Fibroblast of skin of left biceps (primary cell): ENCODE measurements at regions not wholly inside any gene's neighbourhood (a gene's known extent, or its start where the extent isn't known, plus 50 kb on each side); places are given as distances from the start of the nearest gene placed in this dataset.
"Not testable (repeated sequence)": the region's sequence is repeated elsewhere in the genome, so short reads cannot be mapped to it uniquely, and the experiment has no call there.

Experiments used
- DNase-seq, 2 experiments: peaks; one replicate each; pipeline ENCODE4 v3.0.0-alpha.2; 2013; ENCODE audit warnings: low read depth in 2 of 2

- no peak for DNase-seq
These were observed 147.2 kb upstream of the SFRP2 start for GRCh38 chr4:153936121-153936520.

DNA sequence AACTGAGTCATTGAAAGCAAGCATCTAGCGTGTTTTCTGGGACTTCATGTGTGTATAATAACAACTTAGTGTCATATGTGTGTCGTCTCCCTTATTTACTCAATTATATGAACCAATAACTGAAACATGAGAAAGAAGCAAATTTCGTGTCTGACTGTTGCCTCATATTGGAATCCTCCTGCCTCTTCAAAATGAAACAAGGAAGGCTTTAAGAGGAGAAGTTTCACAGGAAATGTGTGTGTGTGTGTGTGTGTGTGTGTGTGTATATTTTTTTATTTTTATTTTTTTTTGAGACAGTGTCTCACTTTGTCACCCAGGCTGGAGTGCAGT lies 145.8 kb upstream of the SFRP2 start:
- no peak for DNase-seq

GRCh38 chr4:153933915-153934687 lies 145.2 kb upstream of the SFRP2 start:
- DNase-seq: no peak

GRCh38 chr4:153931804-153932203 lies 142.9 kb upstream of the SFRP2 start:
- no peak for DNase-seq

GRCh38 chr4:153929675-153930074 lies 140.8 kb upstream of the SFRP2 start:
- no peak for DNase-seq

- DNase-seq: no peak
These were observed 138.6 kb upstream of the SFRP2 start for GRCh38 chr4:153927451-153927850.

DNA sequence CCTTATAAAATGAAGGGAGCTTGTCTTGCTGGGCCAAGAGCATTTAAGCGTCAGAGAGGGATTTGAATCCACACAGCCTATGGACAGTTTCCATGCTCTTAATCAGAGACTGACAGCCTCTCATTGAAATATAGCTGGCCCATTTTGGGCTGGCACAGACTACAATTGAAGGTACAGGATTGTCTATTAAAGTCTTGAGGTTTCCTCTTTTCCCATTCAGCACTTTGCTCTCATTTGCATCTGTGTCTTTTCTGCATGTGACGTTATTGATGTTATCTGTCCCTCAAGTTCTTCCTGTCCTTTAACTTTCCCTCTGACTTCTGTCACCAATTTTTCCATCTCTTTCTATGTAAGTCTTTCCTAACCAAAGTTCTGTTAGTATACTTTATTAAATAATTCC lies 133.3 kb upstream of the SFRP2 start:
- no peak for DNase-seq

- DNase-seq: no peak
These were observed 130.8 kb upstream of the SFRP2 start for GRCh38 chr4:153919667-153920066.

DNA sequence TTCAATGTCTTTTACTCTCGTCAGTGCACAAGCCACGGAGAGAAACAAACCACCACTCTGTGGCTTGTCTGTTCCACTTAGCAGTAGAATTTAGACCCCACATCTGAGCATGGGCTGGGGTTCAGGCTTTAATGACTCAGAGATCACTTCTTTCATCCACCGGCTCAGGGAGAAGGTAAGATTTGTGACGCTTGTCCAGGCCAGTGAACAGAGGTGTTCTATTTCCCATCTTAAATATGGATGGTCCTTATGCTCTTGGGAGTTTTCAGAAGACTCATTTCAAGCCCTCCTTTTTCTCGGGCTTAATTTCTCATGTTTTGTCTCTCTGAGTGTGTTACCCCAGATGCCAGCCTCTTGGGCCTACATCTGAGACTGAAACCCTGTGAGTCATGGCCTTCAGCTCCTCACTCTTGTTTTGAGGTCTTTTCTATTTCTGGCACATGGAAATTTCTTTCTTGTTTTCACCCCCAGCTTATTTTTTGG lies 127.4 kb upstream of the SFRP2 start:
- DNase-seq: no peak

DNA sequence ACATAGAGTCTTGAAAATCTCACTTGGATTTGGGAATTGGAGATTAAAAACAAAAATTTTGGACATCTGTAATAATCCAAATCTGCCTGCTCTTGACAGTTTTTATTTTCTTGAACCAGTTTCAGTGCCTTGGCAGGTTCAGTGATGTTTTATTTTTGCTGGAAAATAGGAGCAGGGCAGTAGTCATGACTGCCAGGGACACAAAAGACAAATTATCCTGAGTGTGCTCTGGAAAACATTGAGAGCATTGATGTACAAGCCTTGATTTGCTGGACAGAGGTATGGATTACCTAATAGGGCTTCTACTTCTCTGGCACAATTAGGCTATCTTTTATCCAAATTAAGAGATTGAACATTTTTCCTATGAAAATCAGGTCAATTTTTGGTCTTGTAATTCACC lies 123.4 kb upstream of the SFRP2 start:
- DNase-seq: no peak

GRCh38 chr4:153909672-153910071 lies 120.8 kb upstream of the SFRP2 start:
- no peak for DNase-seq

DNA sequence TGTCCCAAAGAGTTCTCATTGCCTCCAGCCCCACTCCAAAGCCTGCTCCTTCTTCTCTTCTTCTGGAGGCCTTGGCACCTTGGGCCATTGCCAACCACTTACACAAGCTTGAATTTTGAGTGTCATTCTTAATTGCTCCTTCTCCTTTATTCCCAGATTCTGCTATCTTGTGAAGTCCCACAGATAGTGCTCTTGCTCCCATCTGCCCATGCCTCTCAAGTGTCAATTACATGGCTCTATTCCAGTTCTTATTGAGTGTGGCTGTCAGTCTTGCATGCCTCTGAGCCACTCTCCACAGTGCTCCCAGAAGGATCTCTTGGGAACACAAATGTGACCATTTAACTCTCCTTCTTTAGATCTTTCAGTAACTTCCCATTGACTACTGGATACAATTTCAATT lies 117.3 kb upstream of the SFRP2 start:
- no peak for DNase-seq

DNA sequence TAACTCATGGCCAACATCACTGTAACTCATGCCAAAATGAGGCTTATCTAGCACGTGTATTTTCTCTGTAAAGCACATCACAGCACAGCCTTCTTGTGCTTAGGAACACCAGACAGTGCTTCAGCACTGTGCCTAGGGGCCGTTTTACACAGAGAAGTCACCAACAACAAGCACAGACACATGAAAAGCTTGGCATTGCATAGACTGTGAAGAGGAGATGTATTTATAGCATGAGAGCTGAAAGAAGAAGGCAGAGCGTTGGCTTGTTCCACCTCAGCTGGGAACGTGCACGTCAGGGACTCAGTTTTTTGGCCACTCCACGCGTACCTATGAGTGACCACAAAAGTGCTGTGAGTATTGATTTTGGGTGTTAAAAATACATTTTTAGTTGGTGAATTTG lies 116.3 kb upstream of the SFRP2 start:
- DNase-seq: no peak

DNA sequence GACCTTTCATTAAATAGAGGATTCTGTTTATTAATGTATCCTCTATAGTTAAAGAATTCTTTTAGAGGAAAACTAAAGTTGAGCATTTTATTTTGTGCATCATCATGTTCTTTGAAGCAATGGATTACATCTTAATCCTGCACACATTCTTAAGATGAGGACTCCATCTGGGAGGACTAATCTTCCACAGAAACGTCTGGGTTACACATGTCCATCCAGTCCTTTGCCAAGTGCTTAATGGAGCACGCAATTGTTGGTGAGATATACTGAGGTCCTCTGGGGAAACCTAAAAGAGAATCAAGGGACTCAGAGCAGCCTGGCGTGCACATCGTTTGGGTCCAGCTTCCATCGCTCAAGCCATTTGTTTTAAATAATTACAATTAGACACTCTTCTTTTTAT lies 115.1 kb upstream of the SFRP2 start:
- no peak for DNase-seq

- DNase-seq: no peak
These were observed 112.3 kb upstream of the SFRP2 start for GRCh38 chr4:153901220-153901619.

GRCh38 chr4:153900426-153900825 lies 111.5 kb upstream of the SFRP2 start:
- DNase-seq: no peak

DNA sequence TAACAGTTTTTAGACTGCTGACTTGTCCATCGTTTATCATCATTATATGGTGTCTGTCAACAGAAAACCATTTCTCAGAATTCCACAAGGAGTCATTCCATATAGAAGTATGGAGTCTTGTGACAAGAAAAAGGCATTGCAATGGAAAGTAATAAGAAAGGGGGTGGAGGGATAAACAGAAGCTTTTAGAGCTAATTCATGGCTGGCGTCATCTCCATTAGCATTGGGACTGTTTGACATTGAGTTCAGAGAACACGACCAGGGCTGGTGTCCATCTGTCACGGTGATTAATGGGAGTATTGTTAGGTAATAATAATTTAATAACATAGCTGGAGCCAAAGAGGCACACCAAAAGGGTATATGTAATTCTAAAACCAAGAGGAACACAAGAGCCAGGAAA lies 101.9 kb upstream of the SFRP2 start:
- no peak for DNase-seq

- no peak for DNase-seq
These were observed 98.3 kb upstream of the SFRP2 start for GRCh38 chr4:153887217-153887616.

DNA sequence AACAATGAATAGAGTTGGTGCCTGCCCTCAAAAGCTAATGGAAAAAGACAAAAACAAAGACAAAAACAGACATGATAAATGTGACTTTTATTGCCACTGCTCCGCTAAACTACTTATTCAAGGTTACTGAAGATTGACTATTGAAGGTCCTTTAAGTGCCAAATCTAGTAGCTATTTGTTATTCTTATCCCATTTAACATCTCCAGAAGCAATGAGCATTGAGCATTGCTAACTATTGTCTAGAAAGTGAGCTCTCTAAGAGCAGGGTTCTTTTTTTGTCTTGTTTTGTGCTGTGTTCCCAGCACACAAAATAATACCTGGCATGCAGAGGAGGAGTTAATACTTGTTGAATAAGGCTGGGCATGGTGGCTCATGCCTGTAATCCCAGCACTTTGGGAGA lies 95.4 kb upstream of the SFRP2 start:
- no peak for DNase-seq

DNA sequence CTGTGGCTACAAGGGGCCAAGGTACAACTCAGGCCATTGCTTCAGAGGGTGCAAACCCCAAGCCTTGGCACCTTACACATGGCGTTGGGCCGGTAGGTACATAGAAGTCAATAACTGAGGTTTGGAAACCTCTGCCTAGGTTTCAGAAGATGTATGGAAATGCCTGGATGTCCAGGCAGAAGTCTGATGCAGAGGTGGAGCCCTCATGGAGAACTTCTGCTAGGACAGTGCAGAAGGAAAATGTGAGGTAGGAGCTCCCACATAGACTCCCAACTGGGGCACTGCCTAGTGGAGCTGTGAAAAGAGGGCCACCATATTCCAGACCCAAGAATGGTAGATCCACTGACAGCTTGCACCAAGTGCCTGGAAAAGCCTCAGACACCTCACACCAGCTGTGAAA lies 92.1 kb upstream of the SFRP2 start:
- DNase-seq: no peak

DNA sequence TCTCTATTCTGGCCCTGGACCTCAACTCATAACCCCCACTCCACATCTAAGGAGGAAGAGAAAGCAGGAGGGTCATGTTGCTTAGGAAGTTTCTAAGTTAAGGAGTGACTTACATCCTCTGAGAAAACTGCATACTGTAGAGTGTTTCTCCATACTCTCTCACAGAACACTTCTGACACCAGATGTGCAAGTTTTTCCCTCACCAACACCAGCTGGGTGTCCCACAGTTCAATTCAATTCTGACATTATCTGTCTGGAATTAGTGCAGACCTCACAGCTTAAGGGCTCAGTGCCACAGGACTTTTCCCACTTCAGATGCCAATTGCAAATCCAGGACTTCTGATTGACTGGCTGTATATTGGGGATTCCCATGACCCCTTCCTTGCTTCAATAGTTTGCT lies 89.0 kb upstream of the SFRP2 start:
- no peak for DNase-seq

- DNase-seq: no peak
These were observed 84.9 kb upstream of the SFRP2 start for GRCh38 chr4:153873741-153874140.

DNA sequence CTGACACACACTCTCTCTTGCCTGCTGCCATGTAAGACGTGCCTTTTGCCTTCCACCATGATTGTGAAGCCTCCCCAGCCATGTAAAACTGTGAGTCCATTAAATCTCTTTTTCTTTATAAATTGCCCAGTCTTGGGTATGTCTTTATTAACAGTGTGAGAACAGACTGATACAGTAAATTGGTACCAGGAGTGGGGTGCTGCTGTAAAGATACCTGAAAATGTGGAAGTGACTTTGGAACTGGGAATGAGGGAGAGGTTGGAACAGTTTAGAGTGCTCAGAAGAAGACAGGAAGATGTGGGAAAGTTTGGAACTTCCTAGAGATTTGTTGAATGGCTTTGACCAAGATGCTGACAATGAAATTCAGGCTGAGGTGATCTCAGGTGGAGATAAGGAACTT lies 77.9 kb upstream of the SFRP2 start:
- DNase-seq: not testable (repeated sequence)

- no peak for DNase-seq
These were observed 63.6 kb upstream of the SFRP2 start for GRCh38 chr4:153852501-153852900.
